ENCODE measurements at regions not wholly inside any gene's neighbourhood (a gene's known extent, or its start where the extent isn't known, plus 50 kb on each side); places are given as distances from the start of the nearest gene placed in this dataset.

DNA sequence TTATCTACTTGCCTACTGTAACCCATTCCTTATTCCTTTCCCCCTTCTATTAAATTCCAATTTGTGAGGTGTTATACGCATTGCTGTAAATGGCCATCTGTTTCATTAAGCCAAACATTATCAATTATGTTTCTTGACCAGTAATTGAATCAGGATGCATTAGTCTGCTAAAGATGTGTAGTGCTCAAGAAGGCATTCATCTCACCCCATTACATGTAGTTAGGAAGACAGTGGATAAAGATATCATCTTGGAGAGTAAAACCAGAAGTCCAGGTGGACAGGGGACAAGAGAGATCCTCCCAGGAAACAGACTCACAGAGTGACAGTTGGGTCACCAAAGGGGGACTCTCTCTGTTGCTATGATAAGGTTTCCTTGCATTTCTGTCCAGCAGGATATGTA lies 73.3 kb upstream of the FAM98A start (continued):
- TF ChIP-seq, protein P1, sequence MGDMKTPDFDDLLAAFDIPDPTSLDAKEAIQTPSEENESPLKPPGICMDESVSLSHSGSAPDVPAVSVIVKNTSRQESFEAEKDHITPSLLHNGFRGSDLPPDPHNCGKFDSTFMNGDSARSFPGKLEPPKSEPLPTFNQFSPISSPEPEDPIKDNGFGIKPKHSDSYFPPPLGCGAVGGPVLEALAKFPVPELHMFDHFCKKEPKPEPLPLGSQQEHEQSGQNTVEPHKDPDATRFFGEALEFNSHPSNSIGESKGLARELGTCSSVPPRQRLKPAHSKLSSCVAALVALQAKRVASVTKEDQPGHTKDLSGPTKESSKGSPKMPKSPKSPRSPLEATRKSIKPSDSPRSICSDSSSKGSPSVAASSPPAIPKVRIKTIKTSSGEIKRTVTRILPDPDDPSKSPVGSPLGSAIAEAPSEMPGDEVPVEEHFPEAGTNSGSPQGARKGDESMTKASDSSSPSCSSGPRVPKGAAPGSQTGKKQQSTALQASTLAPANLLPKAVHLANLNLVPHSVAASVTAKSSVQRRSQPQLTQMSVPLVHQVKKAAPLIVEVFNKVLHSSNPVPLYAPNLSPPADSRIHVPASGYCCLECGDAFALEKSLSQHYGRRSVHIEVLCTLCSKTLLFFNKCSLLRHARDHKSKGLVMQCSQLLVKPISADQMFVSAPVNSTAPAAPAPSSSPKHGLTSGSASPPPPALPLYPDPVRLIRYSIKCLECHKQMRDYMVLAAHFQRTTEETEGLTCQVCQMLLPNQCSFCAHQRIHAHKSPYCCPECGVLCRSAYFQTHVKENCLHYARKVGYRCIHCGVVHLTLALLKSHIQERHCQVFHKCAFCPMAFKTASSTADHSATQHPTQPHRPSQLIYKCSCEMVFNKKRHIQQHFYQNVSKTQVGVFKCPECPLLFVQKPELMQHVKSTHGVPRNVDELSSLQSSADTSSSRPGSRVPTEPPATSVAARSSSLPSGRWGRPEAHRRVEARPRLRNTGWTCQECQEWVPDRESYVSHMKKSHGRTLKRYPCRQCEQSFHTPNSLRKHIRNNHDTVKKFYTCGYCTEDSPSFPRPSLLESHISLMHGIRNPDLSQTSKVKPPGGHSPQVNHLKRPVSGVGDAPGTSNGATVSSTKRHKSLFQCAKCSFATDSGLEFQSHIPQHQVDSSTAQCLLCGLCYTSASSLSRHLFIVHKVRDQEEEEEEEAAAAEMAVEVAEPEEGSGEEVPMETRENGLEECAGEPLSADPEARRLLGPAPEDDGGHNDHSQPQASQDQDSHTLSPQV (IDR thresholded peaks at IDR 0.05): no peak
- TF ChIP-seq SMC3 (IDR thresholded peaks at IDR 0.05; ENCODE audit: borderline replicate concordance, low read length) (no peak), KAT2A (conservative IDR thresholded peaks at IDR 0.05; ENCODE audit: control insufficient read depth, low read depth, low read length) (no peak)
- TF ChIP-seq, protein P2, sequence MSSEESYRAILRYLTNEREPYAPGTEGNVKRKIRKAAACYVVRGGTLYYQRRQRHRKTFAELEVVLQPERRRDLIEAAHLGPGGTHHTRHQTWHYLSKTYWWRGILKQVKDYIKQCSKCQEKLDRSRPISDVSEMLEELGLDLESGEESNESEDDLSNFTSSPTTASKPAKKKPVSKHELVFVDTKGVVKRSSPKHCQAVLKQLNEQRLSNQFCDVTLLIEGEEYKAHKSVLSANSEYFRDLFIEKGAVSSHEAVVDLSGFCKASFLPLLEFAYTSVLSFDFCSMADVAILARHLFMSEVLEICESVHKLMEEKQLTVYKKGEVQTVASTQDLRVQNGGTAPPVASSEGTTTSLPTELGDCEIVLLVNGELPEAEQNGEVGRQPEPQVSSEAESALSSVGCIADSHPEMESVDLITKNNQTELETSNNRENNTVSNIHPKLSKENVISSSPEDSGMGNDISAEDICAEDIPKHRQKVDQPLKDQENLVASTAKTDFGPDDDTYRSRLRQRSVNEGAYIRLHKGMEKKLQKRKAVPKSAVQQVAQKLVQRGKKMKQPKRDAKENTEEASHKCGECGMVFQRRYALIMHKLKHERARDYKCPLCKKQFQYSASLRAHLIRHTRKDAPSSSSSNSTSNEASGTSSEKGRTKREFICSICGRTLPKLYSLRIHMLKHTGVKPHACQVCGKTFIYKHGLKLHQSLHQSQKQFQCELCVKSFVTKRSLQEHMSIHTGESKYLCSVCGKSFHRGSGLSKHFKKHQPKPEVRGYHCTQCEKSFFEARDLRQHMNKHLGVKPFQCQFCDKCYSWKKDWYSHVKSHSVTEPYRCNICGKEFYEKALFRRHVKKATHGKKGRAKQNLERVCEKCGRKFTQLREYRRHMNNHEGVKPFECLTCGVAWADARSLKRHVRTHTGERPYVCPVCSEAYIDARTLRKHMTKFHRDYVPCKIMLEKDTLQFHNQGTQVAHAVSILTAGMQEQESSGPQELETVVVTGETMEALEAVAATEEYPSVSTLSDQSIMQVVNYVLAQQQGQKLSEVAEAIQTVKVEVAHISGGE (CRISPR knock-in tag; IDR thresholded peaks at IDR 0.05): no peak

DNA sequence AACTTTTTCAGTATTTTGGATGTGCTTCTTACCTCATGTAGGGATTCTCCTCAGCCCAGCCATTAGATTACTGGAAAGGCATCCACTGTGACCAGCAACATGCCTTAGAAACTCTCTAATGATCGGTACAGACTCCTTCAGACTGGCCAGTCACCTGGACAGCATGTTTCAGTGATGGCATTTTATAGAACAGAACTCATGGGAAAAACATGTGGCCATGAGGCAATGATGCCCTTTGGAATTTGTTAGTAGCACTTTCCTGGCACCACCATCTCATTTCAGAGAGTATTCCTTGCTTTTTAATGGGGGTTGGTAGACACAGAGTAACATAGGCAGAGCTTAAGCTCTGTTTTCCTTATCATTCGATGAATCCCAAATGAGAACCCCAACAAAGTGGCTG lies 72.1 kb upstream of the FAM98A start:
- Histone ChIP-seq H3K4me2 (ENCODE audit: control insufficient read depth, insufficient read depth) (no peak overlapping the region), H4K20me1 (ENCODE audit: control insufficient read depth, insufficient read depth) (no peaks in the 10 kb centered on the region), H3K4me3 (no peak overlapping the region), H3K27ac (ENCODE audit: control insufficient read depth, insufficient read depth) (no peak overlapping the region), H2AFZ (ENCODE audit: control insufficient read depth, low read depth, low read length) (no peak overlapping the region), H3K9me3 (replicated peaks; ENCODE audit: control insufficient read depth, insufficient read depth, low read length) (no peaks in the 10 kb centered on the region), H3K79me2 (ENCODE audit: control insufficient read depth, insufficient read depth, low read length) (no peaks in the 10 kb centered on the region), H3K4me1 (ENCODE audit: control insufficient read depth, insufficient read depth, low read length) (no peaks in the 10 kb centered on the region), H3K9ac (ENCODE audit: control insufficient read depth, insufficient read depth, low read length) (no peak overlapping the region), H3K27me3 (replicated peaks in 1 of 2; ENCODE audit: control insufficient read depth in 2 of 2, insufficient read depth in 2 of 2, low read length in 1 of 2) (no peaks in the 10 kb centered on the region; a peak in 1 of 4 replicates), H3K36me3 (ENCODE audit: control insufficient read depth in 2 of 2, insufficient read depth in 2 of 2, low read length in 1 of 2) (no peaks in the 10 kb centered on the region)
- in situ Hi-C loops (cut with MboI) (no loop called here), intact Hi-C loops (cut with micrococcal nuclease; ENCODE audit: unreplicated experiment) (loop anchor here (10.0 kb wide), 3 partner anchors 424 to 1674 kb away; no protein-coding TSS in a partner anchor)
- CTCF ChIA-PET: interaction anchor here (1.2 kb wide), 1 partner anchor 35 kb away, joined by 3 read pairs; no protein-coding TSS in a partner anchor
- RAD21 ChIA-PET (ENCODE audit: unreplicated experiment): no interaction called here
- DNase-seq (ENCODE audit: low read depth, low spot score) (no peak), ATAC-seq (no peak), FAIRE-seq (no peak)
- POLR2A ChIA-PET: no interaction called here
- SMC1A ChIA-PET (ENCODE audit: uncharacterized antibody, unreplicated experiment): no interaction called here
- no TSS peak for BruUV-seq (replicated peaks)
- WGBS (ENCODE audit: insufficient coverage, insufficient replicate concordance, low lambda C conversion rate, missing lambda C conversion rate): 33% methylated on average over 2 of the region's 2 CpGs
- TF ChIP-seq GATAD2B (conservative IDR thresholded peaks at IDR 0.05; ENCODE audit: low read depth): no peak
- TF ChIP-seq, protein P3, sequence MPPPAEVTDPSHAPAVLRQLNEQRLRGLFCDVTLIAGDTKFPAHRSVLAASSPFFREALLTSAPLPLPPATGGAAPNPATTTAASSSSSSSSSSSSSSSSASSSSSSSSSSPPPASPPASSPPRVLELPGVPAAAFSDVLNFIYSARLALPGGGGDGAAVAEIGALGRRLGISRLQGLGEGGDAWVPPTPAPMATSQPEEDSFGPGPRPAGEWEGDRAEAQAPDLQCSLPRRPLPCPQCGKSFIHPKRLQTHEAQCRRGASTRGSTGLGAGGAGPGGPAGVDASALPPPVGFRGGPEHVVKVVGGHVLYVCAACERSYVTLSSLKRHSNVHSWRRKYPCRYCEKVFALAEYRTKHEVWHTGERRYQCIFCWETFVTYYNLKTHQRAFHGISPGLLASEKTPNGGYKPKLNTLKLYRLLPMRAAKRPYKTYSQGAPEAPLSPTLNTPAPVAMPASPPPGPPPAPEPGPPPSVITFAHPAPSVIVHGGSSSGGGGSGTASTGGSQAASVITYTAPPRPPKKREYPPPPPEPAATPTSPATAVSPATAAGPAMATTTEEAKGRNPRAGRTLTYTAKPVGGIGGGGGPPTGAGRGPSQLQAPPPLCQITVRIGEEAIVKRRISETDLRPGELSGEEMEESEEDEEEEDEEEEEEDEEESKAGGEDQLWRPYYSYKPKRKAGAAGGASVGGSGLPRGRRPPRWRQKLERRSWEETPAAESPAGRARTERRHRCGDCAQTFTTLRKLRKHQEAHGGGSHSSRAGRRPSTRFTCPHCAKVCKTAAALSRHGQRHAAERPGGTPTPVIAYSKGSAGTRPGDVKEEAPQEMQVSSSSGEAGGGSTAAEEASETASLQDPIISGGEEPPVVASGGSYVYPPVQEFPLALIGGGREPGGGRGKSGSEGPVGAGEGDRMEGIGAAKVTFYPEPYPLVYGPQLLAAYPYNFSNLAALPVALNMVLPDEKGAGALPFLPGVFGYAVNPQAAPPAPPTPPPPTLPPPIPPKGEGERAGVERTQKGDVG (CRISPR knock-in tag; IDR thresholded peaks at IDR 0.05): no peak
- TF ChIP-seq, protein P4, sequence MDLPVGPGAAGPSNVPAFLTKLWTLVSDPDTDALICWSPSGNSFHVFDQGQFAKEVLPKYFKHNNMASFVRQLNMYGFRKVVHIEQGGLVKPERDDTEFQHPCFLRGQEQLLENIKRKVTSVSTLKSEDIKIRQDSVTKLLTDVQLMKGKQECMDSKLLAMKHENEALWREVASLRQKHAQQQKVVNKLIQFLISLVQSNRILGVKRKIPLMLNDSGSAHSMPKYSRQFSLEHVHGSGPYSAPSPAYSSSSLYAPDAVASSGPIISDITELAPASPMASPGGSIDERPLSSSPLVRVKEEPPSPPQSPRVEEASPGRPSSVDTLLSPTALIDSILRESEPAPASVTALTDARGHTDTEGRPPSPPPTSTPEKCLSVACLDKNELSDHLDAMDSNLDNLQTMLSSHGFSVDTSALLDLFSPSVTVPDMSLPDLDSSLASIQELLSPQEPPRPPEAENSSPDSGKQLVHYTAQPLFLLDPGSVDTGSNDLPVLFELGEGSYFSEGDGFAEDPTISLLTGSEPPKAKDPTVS (IDR thresholded peaks at IDR 0.05; ENCODE audit: low read depth, low read length): no peak

All from GM12878 (cell line).